Iris pigment epithelial cell (primary cell): ENCODE measurements at regions not wholly inside any gene's neighbourhood (a gene's known extent, or its start where the extent isn't known, plus 50 kb on each side); places are given as distances from the start of the nearest gene placed in this dataset.
"Not testable (repeated sequence)": the region's sequence is repeated elsewhere in the genome, so short reads cannot be mapped to it uniquely, and the experiment has no call there.

Experiments
- DNase-seq: peaks from one replicate; pipeline ENCODE4 v3.0.0-alpha.2; 2011; ENCODE audit warnings: low read depth

- DNase-seq: no peak
Measured at GRCh38 chr13:22939157-22939556, 241.6 kb upstream of the SGCG start.

GRCh38 chr13:22940090-22940710, 240.6 kb upstream of the SGCG start:
- DNase-seq: no peak

- DNase-seq: no peak
Measured at GRCh38 chr13:22940736-22941135, 240.0 kb upstream of the SGCG start.

- DNase-seq: not testable (repeated sequence)
Measured at GRCh38 chr13:22941495-22941894, 239.3 kb upstream of the SGCG start.

- DNase-seq: not testable (repeated sequence)
Measured at GRCh38 chr13:22942831-22943230, 237.9 kb upstream of the SGCG start.

GRCh38 chr13:22944378-22944777, 236.4 kb upstream of the SGCG start:
- no peak for DNase-seq

GRCh38 chr13:22945321-22946226, 235.2 kb upstream of the SGCG start:
- no peak for DNase-seq

GRCh38 chr13:22948421-22948820, 232.4 kb upstream of the SGCG start:
- no peak for DNase-seq

- DNase-seq: not testable (repeated sequence)
Measured at GRCh38 chr13:22952018-22952417, 228.8 kb upstream of the SGCG start.

- DNase-seq: not testable (repeated sequence)
Measured at GRCh38 chr13:22955147-22955546, 225.6 kb upstream of the SGCG start.

GRCh38 chr13:22956456-22957115, 224.2 kb upstream of the SGCG start:
- DNase-seq: not testable (repeated sequence)

GRCh38 chr13:22959859-22960258, 220.9 kb upstream of the SGCG start:
- not testable (repeated sequence) for DNase-seq

- no peak for DNase-seq
Measured at GRCh38 chr13:22960827-22961226, 220.0 kb upstream of the SGCG start.

- DNase-seq: not testable (repeated sequence)
Measured at GRCh38 chr13:22961342-22961741, 219.4 kb upstream of the SGCG start.

GRCh38 chr13:22961835-22962537, 218.8 kb upstream of the SGCG start:
- DNase-seq: no peak

- not testable (repeated sequence) for DNase-seq
Measured at GRCh38 chr13:22963384-22964053, 217.3 kb upstream of the SGCG start.

- no peak for DNase-seq
Measured at GRCh38 chr13:22964245-22964966, 216.4 kb upstream of the SGCG start.

- not testable (repeated sequence) for DNase-seq
Measured at GRCh38 chr13:22965011-22965857, 215.5 kb upstream of the SGCG start.

- DNase-seq: not testable (repeated sequence)
Measured at GRCh38 chr13:22965858-22966239, 214.9 kb upstream of the SGCG start.

GRCh38 chr13:22966753-22967152, 214.0 kb upstream of the SGCG start:
- not testable (repeated sequence) for DNase-seq
